PFSK-1 (cell line): ENCODE measurements at regions not wholly inside any gene's neighbourhood (a gene's known extent, or its start where the extent isn't known, plus 50 kb on each side); places are given as distances from the start of the nearest gene placed in this dataset.

Experiments used
- FOXP2 ChIP-seq: optimal IDR thresholded peaks from 2 replicates; pipeline ENCODE3; 2011; ENCODE audit warnings: borderline replicate concordance, control low read depth, inconsistent platforms; ENCODE audit not compliant: insufficient read depth; ENCODE audit errors: extremely low read length, extremely low read depth
- POLR2AphosphoS5 ChIP-seq: IDR thresholded peaks from 2 replicates; pipeline ENCODE4 v1.6.1; 2012; ENCODE audit warnings: low read depth, mild to moderate bottlenecking, control low read depth, low read length, moderate library complexity
- SIN3A ChIP-seq: IDR thresholded peaks from 2 replicates; pipeline ENCODE4 v1.6.1; 2012; ENCODE audit warnings: mild to moderate bottlenecking, low read length, moderate library complexity, borderline replicate concordance; ENCODE audit not compliant: insufficient read depth
- TAF1 ChIP-seq: IDR thresholded peaks from 2 replicates; pipeline ENCODE4 v1.6.1; 2012; ENCODE audit warnings: low read length, control low read depth, borderline replicate concordance; ENCODE audit not compliant: insufficient read depth
- TF ChIP-seq, protein P1 (sequence below), 2 experiments: IDR thresholded peaks; 2 replicates each; pipeline versions ENCODE4 v1.6.1 to v1.8.0; 2011 to 2012; ENCODE audit warnings: low read depth in 2 of 2, low read length in 2 of 2, control low read depth in 1 of 2, inconsistent platforms in 1 of 2, mild to moderate bottlenecking in 1 of 2, moderate library complexity in 1 of 2; ENCODE audit not compliant: insufficient read depth in 1 of 2

- no peak for TF ChIP-seq FOXP2
- TF ChIP-seq SIN3A, result no peak
- TF ChIP-seq, protein P1, sequence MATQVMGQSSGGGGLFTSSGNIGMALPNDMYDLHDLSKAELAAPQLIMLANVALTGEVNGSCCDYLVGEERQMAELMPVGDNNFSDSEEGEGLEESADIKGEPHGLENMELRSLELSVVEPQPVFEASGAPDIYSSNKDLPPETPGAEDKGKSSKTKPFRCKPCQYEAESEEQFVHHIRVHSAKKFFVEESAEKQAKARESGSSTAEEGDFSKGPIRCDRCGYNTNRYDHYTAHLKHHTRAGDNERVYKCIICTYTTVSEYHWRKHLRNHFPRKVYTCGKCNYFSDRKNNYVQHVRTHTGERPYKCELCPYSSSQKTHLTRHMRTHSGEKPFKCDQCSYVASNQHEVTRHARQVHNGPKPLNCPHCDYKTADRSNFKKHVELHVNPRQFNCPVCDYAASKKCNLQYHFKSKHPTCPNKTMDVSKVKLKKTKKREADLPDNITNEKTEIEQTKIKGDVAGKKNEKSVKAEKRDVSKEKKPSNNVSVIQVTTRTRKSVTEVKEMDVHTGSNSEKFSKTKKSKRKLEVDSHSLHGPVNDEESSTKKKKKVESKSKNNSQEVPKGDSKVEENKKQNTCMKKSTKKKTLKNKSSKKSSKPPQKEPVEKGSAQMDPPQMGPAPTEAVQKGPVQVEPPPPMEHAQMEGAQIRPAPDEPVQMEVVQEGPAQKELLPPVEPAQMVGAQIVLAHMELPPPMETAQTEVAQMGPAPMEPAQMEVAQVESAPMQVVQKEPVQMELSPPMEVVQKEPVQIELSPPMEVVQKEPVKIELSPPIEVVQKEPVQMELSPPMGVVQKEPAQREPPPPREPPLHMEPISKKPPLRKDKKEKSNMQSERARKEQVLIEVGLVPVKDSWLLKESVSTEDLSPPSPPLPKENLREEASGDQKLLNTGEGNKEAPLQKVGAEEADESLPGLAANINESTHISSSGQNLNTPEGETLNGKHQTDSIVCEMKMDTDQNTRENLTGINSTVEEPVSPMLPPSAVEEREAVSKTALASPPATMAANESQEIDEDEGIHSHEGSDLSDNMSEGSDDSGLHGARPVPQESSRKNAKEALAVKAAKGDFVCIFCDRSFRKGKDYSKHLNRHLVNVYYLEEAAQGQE (IDR thresholded peaks at IDR 0.05; ENCODE audit: insufficient read depth in 1 of 2, low read depth in 2 of 2, low read length in 2 of 2), result no peak
- TF ChIP-seq TAF1, result no peak
- no peak for TF ChIP-seq POLR2AphosphoS5
Measured at GRCh38 chr5:164500856-164501255, 995.4 kb downstream of the MAT2B start.

GRCh38 chr5:164501344-164501743 lies 995.9 kb downstream of the MAT2B start:
- TF ChIP-seq TAF1 (no peak), FOXP2 (no peak), POLR2AphosphoS5 (no peak), SIN3A (no peak)
- TF ChIP-seq, protein P1 (IDR thresholded peaks at IDR 0.05; ENCODE audit: insufficient read depth in 1 of 2, low read depth in 2 of 2, low read length in 2 of 2), result no peak

- TF ChIP-seq FOXP2 (no peak), TAF1 (no peak), SIN3A (no peak), POLR2AphosphoS5 (no peak)
- TF ChIP-seq, protein P1 (IDR thresholded peaks at IDR 0.05; ENCODE audit: insufficient read depth in 1 of 2, low read depth in 2 of 2, low read length in 2 of 2), result no peak
Measured at GRCh38 chr5:164504141-164504772, 998.8 kb downstream of the MAT2B start.

GRCh38 chr5:164505791-164506190 lies 1000.4 kb downstream of the MAT2B start:
- no peak for TF ChIP-seq POLR2AphosphoS5
- TF ChIP-seq SIN3A, result no peak
- TF ChIP-seq FOXP2, result no peak
- no peak for TF ChIP-seq TAF1

DNA sequence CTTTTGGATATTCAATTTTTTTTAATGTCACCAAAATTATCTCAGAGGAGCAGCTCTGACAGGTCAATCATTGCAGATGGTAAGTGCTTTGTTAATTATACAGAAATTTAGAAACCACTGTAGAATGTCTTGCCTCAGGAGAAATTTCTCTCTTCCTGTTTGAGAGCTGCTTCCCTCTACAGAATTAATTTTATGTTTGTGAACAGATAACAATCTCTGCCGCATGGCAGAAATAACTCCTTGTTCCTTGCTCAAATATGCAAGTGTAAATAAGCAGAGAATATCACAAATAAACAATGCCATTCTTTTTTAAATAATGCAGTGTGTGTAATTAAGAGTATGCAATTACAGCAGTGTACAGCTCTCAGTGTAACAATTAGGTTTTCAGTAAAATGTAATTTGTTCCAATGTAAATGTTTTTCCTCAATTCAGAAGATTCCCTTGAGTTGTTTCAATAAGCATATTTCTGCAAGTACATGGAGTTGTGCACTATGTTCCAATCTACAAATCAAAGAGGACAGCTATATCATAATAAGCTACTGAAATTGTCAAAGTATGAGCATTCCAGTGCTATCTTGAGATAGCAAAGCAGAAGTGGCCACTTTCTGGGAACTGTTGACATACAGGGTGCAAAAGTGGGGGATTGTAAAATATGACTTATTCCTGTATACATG lies 1012.8 kb downstream of the MAT2B start:
- no peak for TF ChIP-seq FOXP2
- no peak for TF ChIP-seq SIN3A
- TF ChIP-seq TAF1, result no peak
- TF ChIP-seq POLR2AphosphoS5, result no peak
- TF ChIP-seq, protein P1 (IDR thresholded peaks at IDR 0.05; ENCODE audit: insufficient read depth in 1 of 2, low read depth in 2 of 2, low read length in 2 of 2), result no peak
